GM23248 (cell line): ENCODE measurements at regions not wholly inside any gene's neighbourhood (a gene's known extent, or its start where the extent isn't known, plus 50 kb on each side); places are given as distances from the start of the nearest gene placed in this dataset.

Source experiments
- EZH2 ChIP-seq: fragments of 200-600 bp; sonication (generic); IDR thresholded peaks from 2 replicates; pipeline ENCODE4 v1.6.1; 2018; ENCODE audit warnings: antibody characterized with exemption, mild to moderate bottlenecking; ENCODE audit not compliant: insufficient read depth, poor library complexity, severe bottlenecking
- EZH2phosphoT487 ChIP-seq: fragments of 200-600 bp; sonication (generic); IDR thresholded peaks from 2 replicates; pipeline ENCODE4 v1.6.1; 2018; ENCODE audit warnings: antibody characterized with exemption, moderate library complexity, mild to moderate bottlenecking, low read depth; ENCODE audit not compliant: insufficient read depth

DNA sequence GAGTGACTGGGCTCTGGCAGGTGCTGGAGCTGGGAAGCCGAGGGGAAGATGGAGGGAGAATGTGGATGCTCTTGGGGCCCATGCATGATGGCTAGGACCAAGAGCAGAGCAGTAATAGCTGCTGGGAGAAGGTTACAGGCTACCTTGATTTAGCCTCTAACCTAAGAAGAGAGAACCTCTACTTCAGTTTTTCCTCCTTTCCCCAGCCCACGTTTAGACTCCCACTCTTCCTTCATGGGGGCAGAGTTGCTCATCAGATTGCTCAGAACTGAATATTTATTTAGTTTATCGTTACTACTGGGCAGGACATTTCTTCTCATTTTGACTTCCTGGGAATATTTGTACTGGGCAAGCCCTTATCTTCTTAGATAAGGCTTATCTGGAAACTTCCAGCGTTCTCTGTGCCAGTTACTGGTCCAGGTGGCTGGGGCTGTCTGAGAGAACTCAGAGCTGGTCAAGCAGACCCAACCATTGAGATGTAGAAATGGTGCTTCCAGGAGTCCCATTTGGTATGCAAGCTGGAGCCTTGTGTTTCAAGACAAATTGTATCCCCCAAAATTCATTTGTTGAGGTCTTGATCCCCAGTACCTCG, 442.9 kb upstream of the BOD1L1 start:
- no peak for TF ChIP-seq EZH2phosphoT487
- TF ChIP-seq EZH2: no peak
